ENCODE measurements at regions not wholly inside any gene's neighbourhood (a gene's known extent, or its start where the extent isn't known, plus 50 kb on each side); places are given as distances from the start of the nearest gene placed in this dataset.

DNA sequence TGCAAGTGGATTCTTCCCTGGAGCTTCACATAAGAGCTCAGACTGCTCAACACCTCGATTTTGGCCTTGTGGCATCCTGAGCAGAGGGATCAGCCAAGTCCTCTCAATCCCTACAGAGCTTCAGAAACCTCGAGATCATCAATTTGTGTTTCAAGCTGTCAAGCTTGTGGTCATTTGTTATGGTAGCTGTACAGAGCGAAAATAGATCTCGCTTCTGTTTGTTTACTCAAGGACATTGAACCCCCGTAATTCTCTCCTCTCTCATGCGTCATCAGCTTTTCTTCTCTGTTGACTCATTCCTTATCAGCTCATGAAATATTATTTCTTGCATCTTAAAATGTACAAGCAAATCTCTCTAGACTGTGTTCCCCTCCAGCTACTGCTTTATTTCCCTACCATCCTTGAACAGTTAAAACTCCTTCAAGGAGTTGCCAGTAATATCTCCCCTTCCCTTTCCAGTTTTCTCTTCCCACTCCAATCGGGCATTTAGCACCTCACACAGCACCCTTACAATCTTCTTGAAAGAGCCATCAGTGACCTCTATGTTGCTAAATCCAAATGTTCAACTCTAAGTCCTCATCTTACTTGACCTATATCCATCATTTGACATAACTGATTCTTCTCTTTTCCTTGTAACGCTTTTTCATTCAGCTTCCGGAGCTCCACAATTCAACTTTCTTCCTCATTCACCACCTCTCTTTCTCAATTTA is 106.2 kb upstream of the FAT1 start (continued):
- TF ChIP-seq, protein P1, sequence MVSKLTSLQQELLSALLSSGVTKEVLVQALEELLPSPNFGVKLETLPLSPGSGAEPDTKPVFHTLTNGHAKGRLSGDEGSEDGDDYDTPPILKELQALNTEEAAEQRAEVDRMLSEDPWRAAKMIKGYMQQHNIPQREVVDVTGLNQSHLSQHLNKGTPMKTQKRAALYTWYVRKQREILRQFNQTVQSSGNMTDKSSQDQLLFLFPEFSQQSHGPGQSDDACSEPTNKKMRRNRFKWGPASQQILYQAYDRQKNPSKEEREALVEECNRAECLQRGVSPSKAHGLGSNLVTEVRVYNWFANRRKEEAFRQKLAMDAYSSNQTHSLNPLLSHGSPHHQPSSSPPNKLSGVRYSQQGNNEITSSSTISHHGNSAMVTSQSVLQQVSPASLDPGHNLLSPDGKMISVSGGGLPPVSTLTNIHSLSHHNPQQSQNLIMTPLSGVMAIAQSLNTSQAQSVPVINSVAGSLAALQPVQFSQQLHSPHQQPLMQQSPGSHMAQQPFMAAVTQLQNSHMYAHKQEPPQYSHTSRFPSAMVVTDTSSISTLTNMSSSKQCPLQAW (CRISPR knock-in tag; IDR thresholded peaks at IDR 0.05) = no peak
- TF ChIP-seq NFE2 (CRISPR knock-in tag; IDR thresholded peaks at IDR 0.05) = no peak
- no peak for TF ChIP-seq ZNF761 (CRISPR knock-in tag; conservative IDR thresholded peaks at IDR 0.05)
- no peak for TF ChIP-seq DPF2 (CRISPR knock-in tag; IDR thresholded peaks at IDR 0.05; ENCODE audit: borderline replicate concordance, low read depth)
- 0 out of 2 replicates have a peak, but pooled peaks have one; percentile 37 for TF ChIP-seq FOSL1 (CRISPR knock-in tag; IDR thresholded peaks at IDR 0.05; ENCODE audit: borderline replicate concordance)
- TF ChIP-seq ZFYVE20 (CRISPR knock-in tag; IDR thresholded peaks at IDR 0.05; ENCODE audit: borderline replicate concordance, low read depth) = no peak
- TF ChIP-seq, protein P2, sequence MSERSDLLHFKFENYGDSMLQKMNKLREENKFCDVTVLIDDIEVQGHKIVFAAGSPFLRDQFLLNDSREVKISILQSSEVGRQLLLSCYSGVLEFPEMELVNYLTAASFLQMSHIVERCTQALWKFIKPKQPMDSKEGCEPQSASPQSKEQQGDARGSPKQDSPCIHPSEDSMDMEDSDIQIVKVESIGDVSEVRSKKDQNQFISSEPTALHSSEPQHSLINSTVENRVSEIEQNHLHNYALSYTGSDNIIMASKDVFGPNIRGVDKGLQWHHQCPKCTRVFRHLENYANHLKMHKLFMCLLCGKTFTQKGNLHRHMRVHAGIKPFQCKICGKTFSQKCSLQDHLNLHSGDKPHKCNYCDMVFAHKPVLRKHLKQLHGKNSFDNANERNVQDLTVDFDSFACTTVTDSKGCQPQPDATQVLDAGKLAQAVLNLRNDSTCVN (CRISPR knock-in tag; IDR thresholded peaks at IDR 0.05; ENCODE audit: borderline replicate concordance) = no peak
- TF ChIP-seq ZNF546 (CRISPR knock-in tag; conservative IDR thresholded peaks at IDR 0.05) = no peak
- TF ChIP-seq SOX5 (CRISPR knock-in tag; IDR thresholded peaks at IDR 0.05; ENCODE audit: borderline replicate concordance) = peak; percentile 33; the same call in 1 of the 2 replicates
- TF ChIP-seq SMAD9 (CRISPR knock-in tag; IDR thresholded peaks at IDR 0.05) = no peak
- TF ChIP-seq GABPA (IDR thresholded peaks at IDR 0.05; ENCODE audit: low read depth, low read length) = no peak
- TF ChIP-seq GABPA (CRISPR knock-in tag; IDR thresholded peaks at IDR 0.05; ENCODE audit: low read depth) = no peak
- TF ChIP-seq ZNF816 (CRISPR knock-in tag; IDR thresholded peaks at IDR 0.05; ENCODE audit: borderline replicate concordance) = no peak
- TF ChIP-seq MED13 (CRISPR knock-in tag; IDR thresholded peaks at IDR 0.05) = no peak
- TF ChIP-seq ZNF772 (CRISPR knock-in tag; IDR thresholded peaks at IDR 0.05) = no peak
- TF ChIP-seq ZNF549 (CRISPR knock-in tag; IDR thresholded peaks at IDR 0.05) = no peak
- TF ChIP-seq MYNN (CRISPR knock-in tag; IDR thresholded peaks at IDR 0.05; ENCODE audit: low read depth) = no peak
- TF ChIP-seq REPIN1 (CRISPR knock-in tag; IDR thresholded peaks at IDR 0.05; ENCODE audit: borderline replicate concordance, low read depth) = no peak
- TF ChIP-seq PHF21A (CRISPR knock-in tag; IDR thresholded peaks at IDR 0.05) = no peak
- TF ChIP-seq RAD21 (CRISPR knock-in tag; IDR thresholded peaks at IDR 0.05) = no peak
- TF ChIP-seq RFXAP (CRISPR knock-in tag; IDR thresholded peaks at IDR 0.05; ENCODE audit: borderline replicate concordance) = no peak
- peak; percentile 47; the same call in 1 of the 2 replicates for TF ChIP-seq CREB1 (IDR thresholded peaks at IDR 0.05)
- TF ChIP-seq CREB1 (CRISPR knock-in tag; IDR thresholded peaks at IDR 0.05) = peak; percentile 76
- TF ChIP-seq, protein P3, sequence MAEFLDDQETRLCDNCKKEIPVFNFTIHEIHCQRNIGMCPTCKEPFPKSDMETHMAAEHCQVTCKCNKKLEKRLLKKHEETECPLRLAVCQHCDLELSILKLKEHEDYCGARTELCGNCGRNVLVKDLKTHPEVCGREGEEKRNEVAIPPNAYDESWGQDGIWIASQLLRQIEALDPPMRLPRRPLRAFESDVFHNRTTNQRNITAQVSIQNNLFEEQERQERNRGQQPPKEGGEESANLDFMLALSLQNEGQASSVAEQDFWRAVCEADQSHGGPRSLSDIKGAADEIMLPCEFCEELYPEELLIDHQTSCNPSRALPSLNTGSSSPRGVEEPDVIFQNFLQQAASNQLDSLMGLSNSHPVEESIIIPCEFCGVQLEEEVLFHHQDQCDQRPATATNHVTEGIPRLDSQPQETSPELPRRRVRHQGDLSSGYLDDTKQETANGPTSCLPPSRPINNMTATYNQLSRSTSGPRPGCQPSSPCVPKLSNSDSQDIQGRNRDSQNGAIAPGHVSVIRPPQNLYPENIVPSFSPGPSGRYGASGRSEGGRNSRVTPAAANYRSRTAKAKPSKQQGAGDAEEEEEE (CRISPR knock-in tag; IDR thresholded peaks at IDR 0.05; ENCODE audit: borderline replicate concordance) = no peak
- no peak for TF ChIP-seq MBD4 (IDR thresholded peaks at IDR 0.05; ENCODE audit: borderline replicate concordance, low read length)
- TF ChIP-seq, protein P4, sequence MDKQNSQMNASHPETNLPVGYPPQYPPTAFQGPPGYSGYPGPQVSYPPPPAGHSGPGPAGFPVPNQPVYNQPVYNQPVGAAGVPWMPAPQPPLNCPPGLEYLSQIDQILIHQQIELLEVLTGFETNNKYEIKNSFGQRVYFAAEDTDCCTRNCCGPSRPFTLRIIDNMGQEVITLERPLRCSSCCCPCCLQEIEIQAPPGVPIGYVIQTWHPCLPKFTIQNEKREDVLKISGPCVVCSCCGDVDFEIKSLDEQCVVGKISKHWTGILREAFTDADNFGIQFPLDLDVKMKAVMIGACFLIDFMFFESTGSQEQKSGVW (CRISPR knock-in tag; IDR thresholded peaks at IDR 0.05; ENCODE audit: borderline replicate concordance) = no peak
- TF ChIP-seq STAG1 (CRISPR knock-in tag; IDR thresholded peaks at IDR 0.05) = no peak
- no peak for TF ChIP-seq MBNL3 (CRISPR knock-in tag; conservative IDR thresholded peaks at IDR 0.05)
